ENCODE measurements at regions not wholly inside any gene's neighbourhood (a gene's known extent, or its start where the extent isn't known, plus 50 kb on each side); places are given as distances from the start of the nearest gene placed in this dataset.

- TF ChIP-seq CTCF (conservative IDR thresholded peaks at IDR 0.05 in 1 of 2, IDR thresholded peaks at IDR 0.05 in 1 of 2; ENCODE audit: low read depth in 1 of 2, low read length in 2 of 2) (no peak), EZH2 (IDR thresholded peaks at IDR 0.05; ENCODE audit: low read length, missing control alignments) (no peak)
These were observed 461.1 kb downstream of the C3orf38 start for GRCh38 chr3:88610820-88611219.
